SHP77 (cell line): ENCODE measurements at regions not wholly inside any gene's neighbourhood (a gene's known extent, or its start where the extent isn't known, plus 50 kb on each side); places are given as distances from the start of the nearest gene placed in this dataset.
"Not testable (repeated sequence)": the region's sequence is repeated elsewhere in the genome, so short reads cannot be mapped to it uniquely, and the experiment has no call there.

Experiments used
- DNase-seq, 2 experiments: peaks; one replicate each; lab custom pipeline; 2025; lab: John Stamatoyannopoulos, UW

DNA sequence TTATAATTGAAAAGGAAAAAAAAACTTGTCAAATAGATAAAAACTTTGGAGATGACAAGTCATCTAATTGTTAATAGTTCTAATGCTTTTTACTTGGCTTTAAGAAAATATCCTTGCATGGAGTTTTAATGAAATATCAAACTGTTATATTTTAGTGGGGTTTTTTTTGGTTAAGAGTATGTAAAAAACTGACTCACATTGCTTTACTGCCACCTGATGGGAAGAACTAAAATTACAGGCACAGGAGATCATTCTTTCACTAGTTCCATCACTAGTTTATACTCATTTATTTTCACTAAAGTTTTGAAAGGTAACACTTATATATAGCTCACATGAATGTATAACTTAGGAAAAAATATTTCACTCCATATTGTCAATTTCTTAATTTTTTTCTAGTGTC is 309.1 kb downstream of the LMBRD1 start:
- DNase-seq = no peak

DNA sequence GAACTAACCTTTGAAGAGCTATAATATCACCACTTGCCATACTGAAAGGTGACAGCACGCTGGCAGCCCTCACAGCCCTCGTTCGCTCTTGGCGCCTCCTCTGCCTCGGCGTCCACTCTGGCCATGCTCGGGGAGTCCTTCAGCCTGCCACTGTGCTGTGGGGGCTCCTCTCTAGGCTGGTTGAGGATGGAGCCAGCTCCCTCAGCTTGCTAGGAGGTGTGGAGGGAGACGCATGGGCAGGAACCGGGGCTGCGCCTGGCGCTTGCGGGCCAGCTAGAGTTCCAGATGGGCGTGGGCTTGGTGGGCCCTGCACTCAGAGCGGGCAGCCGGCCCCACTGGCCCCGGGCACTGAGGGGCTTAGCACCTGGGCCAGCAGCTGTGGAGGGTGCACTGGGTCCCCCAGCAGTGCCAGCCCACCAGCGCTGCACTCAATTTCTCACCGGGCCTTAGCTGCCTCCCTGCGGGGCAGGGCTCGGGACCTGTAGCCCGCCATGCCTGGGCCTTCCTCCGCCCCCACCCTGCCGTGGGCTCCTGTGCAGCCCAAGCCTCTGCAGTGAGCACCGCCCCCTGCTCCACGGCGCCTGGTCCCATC is 329.7 kb downstream of the LMBRD1 start:
- no peak for DNase-seq

DNA sequence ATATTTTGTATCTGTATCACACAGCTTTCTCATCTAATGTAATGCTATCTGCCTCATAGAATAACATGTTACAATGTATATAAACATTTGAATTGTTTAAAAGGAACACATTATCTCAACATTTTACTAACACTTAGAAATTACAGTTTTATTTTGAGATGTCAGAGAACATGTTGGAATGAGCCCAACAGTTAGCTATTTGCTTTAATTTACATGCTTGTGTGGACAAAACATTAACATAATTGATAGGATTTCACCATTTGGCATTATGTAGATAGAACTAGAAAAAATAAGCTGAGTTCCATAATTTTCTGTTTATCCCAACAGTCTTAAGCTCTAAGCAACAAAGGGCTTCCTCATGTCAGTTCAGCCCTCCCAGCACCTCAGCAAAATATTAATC is 330.9 kb downstream of the LMBRD1 start:
- no peak for DNase-seq

DNA sequence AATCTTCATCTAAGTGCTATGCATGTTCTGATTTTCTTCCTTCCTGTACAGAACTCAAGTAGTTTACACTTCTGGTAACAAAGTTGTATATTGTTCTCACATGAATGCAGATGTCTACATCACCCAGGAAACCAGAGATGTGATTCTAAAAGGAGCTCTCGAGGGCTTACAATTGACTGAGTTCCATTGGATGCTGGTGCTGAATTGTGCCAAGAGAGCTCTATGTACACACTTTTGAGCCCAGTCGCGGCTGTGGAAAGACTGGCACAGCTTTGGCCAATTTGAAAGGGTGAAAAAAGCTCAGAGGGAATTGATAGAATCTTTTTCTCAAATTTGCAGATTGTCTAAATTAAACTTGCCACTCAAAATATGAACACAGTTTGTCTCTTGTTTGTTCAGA is 340.7 kb downstream of the LMBRD1 start:
- DNase-seq = peak in 1 of 2 experiments; percentile 1

DNA sequence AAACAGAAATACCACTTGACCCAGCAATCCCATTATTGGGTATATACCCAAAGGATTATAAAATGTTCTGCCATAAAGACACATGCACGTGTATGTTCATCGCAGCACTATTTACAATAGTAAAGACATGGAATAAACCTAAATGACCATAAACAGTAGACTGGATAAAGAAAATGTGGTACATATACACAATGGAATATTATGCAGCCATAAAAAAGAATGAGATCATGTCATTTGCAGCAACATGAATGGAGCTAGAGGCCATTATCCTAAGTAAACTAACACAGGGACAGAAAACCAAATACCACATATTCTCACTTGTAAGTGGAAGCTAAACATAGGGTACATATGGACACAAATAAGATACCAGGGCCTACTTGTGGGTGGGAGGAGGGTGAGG is 342.2 kb downstream of the LMBRD1 start:
- DNase-seq = not testable (repeated sequence)

DNA sequence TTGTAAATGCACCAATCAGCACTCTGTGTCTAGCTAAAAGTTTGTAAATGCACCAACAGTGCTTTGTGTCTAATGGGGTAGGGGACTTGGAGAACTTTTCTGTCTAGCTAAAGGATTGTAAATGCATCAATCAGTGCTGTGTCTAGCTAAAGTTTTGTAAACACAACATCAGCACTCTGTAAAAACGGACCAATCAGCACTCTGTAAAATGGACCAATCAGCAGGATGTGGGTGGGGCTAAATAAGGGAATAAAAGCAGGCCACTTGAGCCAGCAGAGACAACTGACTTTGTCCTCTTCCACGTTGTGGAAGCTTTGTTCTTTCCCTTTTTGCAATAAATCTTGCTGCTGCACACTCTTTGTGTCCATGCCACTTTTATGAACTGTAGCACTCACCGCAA is 346.3 kb downstream of the LMBRD1 start:
- not testable (repeated sequence) for DNase-seq

DNA sequence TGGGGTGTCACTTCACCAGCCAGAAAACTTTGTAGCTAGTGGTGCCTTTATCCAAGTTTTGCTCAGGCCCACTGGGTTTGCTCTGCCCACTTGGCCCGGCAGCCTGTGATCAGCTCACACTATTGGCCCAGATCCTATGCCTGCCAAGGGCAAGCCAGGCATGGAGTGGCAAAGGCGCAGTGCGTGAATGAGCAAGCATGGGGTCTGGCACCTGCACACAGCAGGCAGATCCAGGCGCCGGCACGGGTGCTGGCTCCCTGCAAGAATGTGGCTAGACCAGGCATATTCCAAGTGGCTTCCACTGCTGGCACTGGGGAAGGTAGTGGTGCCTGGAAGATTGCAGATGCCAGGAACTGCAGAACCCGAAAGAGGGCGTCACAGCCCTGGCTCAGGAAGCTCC is 346.9 kb downstream of the LMBRD1 start:
- DNase-seq = no peak
